ENCODE measurements at regions not wholly inside any gene's neighbourhood (a gene's known extent, or its start where the extent isn't known, plus 50 kb on each side); places are given as distances from the start of the nearest gene placed in this dataset.
A peak's percentile ranks its signal among the peaks of the same experiment; 100 is the strongest.
"Not testable (repeated sequence)": the region's sequence is repeated elsewhere in the genome, so short reads cannot be mapped to it uniquely, and the experiment has no call there.

GRCh38 chr15:38788918-38789317, 224.3 kb upstream of the RASGRP1 start:
- H3K4me3 Mint-ChIP-seq = no peak overlapping the region
- H3K27ac Mint-ChIP-seq = no peak overlapping the region
- no peak for DNase-seq

DNA sequence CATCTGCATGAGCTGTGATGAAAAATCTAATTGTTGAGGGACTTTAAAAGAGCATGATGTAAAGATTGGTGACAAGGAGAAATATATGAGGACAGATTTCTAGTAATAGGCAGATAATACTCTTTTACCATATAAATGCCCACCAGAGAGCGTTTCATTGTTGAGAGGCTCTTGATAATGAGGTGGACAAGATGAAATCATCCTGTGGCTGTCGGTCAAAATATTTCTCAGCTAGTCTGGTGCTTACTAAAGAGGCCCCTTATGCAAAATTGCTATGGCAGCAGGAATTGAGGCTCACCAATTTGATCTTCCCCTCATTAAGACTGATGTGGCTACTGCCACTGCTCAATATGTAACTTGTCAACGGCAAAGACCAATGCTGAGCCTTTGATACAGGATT, 225.0 kb upstream of the RASGRP1 start:
- H3K4me1 Mint-ChIP-seq = no peaks in the 10 kb centered on the region

More at GRCh38 chr15:38788918-38789317, 224.3 kb upstream of the RASGRP1 start:
- Mint-ChIP-seq H3K9me3 (peaks cover 19% of the 10 kb centered on the region), H3K27me3 (ENCODE audit: low read depth, poor library complexity) (peaks cover 11% of the 10 kb centered on the region), H3K36me3 (ENCODE audit: low read depth) (no peaks in the 10 kb centered on the region), H3K4me1 (no peaks in the 10 kb centered on the region)
- no peak for TF ChIP-seq CTCF (IDR thresholded peaks at IDR 0.05)

DNA sequence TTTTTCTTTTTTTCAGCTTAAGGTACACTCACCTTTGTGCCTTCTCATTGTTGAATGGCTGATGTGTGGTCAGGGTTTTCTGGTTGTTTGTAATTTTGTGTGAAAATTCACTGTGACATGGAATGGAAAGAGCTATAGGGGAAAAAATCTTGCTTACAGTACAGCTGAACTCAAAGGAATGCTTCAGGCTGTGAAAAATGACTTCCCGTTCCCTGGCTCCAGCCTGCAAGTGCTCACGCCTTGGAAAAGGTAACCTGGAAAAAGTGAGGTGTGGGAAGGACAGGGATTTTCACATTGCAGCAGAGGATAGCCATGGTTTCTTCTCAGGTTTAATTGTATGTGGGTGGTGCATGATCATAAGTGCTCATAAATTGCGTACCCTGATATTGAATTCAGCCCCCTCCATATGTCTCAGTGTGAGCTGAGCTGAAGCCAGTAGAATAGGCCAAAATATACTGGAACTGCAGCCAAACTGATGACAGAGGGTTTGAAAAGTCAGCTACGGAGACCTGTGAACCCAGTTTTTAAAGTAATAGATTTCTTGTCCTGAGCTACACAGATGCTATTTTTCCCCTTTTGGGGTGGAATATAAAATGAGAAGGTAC, 228.7 kb upstream of the RASGRP1 start:
- Mint-ChIP-seq H3K9me3 (peaks cover 5% of the 10 kb centered on the region), H3K4me1 (no peaks in the 10 kb centered on the region), H3K27ac (peak overlapping the region; percentile 26), H3K27me3 (ENCODE audit: low read depth, poor library complexity) (peaks cover 16% of the 10 kb centered on the region), H3K4me3 (no peak overlapping the region), H3K36me3 (ENCODE audit: low read depth) (no peaks in the 10 kb centered on the region)
- no peak for DNase-seq
- no peak for TF ChIP-seq CTCF (IDR thresholded peaks at IDR 0.05)

More for the DNA sequence above, 225.0 kb upstream of the RASGRP1 start:
- peaks cover 18% of the 10 kb centered on the region for H3K9me3 Mint-ChIP-seq
- peaks cover 11% of the 10 kb centered on the region for H3K27me3 Mint-ChIP-seq (ENCODE audit: low read depth, poor library complexity)
- no peak overlapping the region for H3K27ac Mint-ChIP-seq
- no peak for DNase-seq
- no peak overlapping the region for H3K4me3 Mint-ChIP-seq
- no peak for TF ChIP-seq CTCF (IDR thresholded peaks at IDR 0.05)
- H3K36me3 Mint-ChIP-seq (ENCODE audit: low read depth) = no peaks in the 10 kb centered on the region

GRCh38 chr15:38795471-38796245, 231.0 kb upstream of the RASGRP1 start:
- H3K4me3 Mint-ChIP-seq = no peak overlapping the region
- TF ChIP-seq CTCF (IDR thresholded peaks at IDR 0.05) = no peak
- DNase-seq = no peak

GRCh38 chr15:38796589-38796988, 232.0 kb upstream of the RASGRP1 start:
- Mint-ChIP-seq H3K4me3 (no peak overlapping the region), H3K27ac (no peak overlapping the region)
- DNase-seq = no peak

More at GRCh38 chr15:38795471-38796245, 231.0 kb upstream of the RASGRP1 start:
- Mint-ChIP-seq H3K27ac (no peak overlapping the region), H3K4me1 (no peaks in the 10 kb centered on the region), H3K9me3 (peaks cover 23% of the 10 kb centered on the region), H3K36me3 (ENCODE audit: low read depth) (no peaks in the 10 kb centered on the region), H3K27me3 (ENCODE audit: low read depth, poor library complexity) (peaks cover 19% of the 10 kb centered on the region)

DNA sequence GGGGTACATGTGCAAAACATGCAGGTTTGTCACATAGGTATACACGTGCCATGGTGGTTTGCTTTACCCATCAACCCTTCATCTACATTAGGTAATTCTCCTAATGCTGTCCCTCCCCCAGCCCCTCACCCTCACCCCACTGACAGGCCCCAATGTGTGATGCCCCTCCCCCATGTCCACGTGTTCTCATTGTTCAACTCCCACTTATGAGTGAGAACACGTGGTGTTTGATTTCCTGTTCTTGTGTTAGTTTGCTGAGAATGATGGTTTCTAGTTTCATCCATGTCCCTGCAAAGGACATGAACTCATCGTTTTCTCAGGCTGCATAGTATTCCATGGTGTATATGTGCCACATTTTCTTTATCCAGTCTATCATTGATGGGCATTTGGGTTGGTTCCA, 232.9 kb upstream of the RASGRP1 start:
- H3K36me3 Mint-ChIP-seq (ENCODE audit: low read depth); H3K4me3 Mint-ChIP-seq; H3K4me1 Mint-ChIP-seq; DNase-seq; H3K27ac Mint-ChIP-seq: not testable (repeated sequence)
- peaks cover 28% of the 10 kb centered on the region for H3K9me3 Mint-ChIP-seq
- H3K27me3 Mint-ChIP-seq (ENCODE audit: low read depth, poor library complexity) = peaks cover 18% of the 10 kb centered on the region

More at GRCh38 chr15:38796589-38796988, 232.0 kb upstream of the RASGRP1 start:
- TF ChIP-seq CTCF (IDR thresholded peaks at IDR 0.05) = no peak
- Mint-ChIP-seq H3K27me3 (ENCODE audit: low read depth, poor library complexity) (peaks cover 20% of the 10 kb centered on the region), H3K9me3 (peaks cover 23% of the 10 kb centered on the region), H3K4me1 (no peaks in the 10 kb centered on the region), H3K36me3 (ENCODE audit: low read depth) (no peaks in the 10 kb centered on the region)

GRCh38 chr15:38799202-38799601, 234.6 kb upstream of the RASGRP1 start:
- H3K27ac Mint-ChIP-seq; H3K36me3 Mint-ChIP-seq (ENCODE audit: low read depth); H3K4me1 Mint-ChIP-seq; DNase-seq; H3K4me3 Mint-ChIP-seq: not testable (repeated sequence)
- H3K9me3 Mint-ChIP-seq = peaks cover 28% of the 10 kb centered on the region
- H3K27me3 Mint-ChIP-seq (ENCODE audit: low read depth, poor library complexity) = peaks cover 15% of the 10 kb centered on the region

All from nephron progenitor cell (in vitro differentiated cells).